GM18502 (cell line): ENCODE measurements at regions not wholly inside any gene's neighbourhood (a gene's known extent, or its start where the extent isn't known, plus 50 kb on each side); places are given as distances from the start of the nearest gene placed in this dataset.
"Not testable (repeated sequence)": the region's sequence is repeated elsewhere in the genome, so short reads cannot be mapped to it uniquely, and the experiment has no call there.

Experiments used
- ATAC-seq: cut with Tn5 transposase; IDR thresholded peaks from one replicate; pipeline ENCODE4 v1.9.1; 2021; ENCODE audit warnings: mild to moderate bottlenecking; ENCODE audit not compliant: unreplicated experiment, poor library complexity

DNA sequence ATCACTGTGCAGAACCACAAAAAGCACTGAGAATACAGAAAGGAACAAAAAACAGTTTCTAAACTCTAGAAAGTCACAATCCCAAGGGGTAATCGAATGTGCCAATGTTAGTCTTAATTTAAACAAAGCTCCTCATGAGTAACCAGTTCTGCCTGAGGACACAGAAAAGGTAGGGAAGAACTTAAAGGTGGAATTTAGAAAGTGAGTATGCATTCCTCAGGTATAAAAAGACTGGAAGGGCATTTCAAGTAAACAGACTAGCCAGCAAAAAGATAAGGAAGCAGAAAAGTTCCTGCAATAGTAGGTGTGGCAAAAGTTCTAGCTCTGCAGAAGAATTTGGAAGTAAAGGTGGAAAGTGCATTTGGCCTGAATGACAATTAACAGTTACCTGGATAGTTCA lies 84.6 kb upstream of the DLX6 start:
- ATAC-seq, result no peak

DNA sequence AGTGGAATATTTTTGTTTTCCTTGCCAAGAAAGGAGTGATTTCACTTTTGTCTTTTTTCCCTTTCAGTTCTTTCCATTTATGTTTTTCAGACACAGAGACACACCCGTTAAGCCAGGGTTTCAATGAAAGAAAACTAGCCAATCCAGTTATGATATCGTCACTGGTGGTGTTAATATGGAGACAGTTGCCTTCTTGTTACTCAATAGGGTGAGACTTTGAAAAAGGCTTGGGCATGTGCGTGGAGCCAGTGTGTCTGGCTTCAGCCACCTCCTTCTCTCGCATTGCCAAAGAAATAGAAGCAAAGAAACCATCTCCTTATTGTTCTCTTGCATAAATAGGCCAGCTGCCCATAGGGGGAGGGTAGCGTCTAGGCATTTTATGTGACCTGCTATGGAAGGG lies 84.1 kb upstream of the DLX6 start:
- no peak for ATAC-seq

DNA sequence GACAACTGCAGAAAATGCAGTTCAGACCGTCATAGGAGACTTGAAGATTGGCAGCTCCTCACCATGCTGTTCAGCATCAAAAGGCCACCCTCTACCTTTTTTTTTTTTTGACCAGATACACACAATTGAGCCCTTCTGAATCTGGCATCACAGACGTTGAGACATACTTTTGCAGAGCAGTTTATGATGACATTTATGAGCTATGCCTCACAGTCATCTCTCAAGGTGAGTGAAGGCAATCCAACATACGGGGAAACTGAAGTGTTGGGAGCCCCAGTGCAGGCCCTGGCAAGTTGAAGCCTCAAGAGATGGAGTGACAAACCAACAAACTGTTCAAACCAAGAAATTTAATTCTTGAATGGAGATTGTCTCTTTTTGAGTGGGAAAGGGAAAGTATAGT lies 83.6 kb upstream of the DLX6 start:
- ATAC-seq, result no peak

DNA sequence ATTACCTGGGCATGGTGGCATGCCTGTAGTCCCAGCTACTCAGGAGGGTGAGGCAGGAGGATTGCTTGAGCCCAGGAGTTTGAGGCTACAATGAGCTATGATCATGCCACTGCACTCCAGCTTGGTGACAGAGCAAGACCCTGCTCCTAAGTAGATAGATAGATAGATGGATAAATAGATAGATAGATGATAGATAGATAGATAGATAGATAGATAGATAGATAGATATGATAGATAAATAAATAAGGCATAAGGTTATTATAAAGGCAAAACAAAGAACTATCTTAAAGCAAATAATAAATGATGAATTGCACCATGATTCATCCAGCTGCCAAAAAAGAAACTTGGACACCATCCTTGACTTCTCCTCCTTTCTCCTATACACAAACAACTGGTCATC lies 82.0 kb upstream of the DLX6 start:
- not testable (repeated sequence) for ATAC-seq

DNA sequence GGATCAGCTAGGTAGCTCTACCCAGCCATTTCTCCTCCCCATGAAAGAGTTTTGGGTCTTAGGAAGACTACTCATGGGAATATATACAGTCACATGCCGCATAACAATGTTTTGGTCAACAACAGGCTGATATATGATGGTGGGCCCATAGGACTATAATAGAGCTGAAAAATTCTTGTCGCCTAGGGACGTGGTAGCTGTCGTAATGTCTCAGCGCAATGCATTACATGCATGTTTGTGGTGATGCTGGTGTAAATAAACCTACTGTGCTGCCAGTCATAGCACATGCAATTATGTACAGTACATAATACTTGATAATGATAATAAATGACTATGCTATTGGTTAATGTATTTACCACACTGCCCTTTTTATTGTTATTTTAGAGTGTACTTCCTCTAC lies 78.2 kb upstream of the DLX6 start:
- ATAC-seq, result no peak

DNA sequence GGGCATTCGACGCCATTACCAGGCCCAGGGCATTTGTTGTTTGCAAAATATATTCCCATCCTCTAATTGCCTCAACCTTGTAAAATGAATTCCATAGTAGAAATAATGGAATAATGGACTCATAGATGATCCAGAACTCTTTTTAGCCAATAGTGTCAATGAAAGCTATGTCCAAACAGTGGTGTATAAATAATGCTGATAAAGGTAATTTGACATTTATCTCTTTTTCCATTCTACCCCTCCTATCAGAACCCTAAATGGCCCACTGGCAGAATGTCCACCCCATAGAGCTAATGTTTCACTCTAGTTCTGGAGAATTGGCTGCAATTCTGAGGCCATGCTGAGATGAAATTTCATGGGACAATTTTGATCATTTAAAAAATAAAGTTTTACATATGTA lies 76.4 kb upstream of the DLX6 start:
- ATAC-seq, result no peak

DNA sequence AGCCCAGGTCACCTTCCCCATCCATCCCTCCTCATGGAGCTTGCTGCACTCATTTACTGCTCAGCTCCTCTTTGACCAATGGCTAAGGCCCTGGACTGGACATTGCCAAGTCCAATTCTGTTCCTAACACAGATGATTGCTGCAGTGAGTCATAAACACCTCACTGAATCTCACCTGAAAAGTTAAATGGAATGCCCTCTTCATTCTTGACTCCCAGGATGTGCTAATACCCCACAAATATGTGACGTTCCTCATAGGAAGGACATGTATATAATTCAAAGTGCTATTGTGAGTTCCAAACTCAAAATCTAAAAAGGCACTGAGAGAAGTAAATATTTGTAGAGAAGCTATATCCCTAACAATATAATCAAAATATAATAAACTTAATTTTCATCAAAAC lies 73.5 kb upstream of the DLX6 start:
- no peak for ATAC-seq

DNA sequence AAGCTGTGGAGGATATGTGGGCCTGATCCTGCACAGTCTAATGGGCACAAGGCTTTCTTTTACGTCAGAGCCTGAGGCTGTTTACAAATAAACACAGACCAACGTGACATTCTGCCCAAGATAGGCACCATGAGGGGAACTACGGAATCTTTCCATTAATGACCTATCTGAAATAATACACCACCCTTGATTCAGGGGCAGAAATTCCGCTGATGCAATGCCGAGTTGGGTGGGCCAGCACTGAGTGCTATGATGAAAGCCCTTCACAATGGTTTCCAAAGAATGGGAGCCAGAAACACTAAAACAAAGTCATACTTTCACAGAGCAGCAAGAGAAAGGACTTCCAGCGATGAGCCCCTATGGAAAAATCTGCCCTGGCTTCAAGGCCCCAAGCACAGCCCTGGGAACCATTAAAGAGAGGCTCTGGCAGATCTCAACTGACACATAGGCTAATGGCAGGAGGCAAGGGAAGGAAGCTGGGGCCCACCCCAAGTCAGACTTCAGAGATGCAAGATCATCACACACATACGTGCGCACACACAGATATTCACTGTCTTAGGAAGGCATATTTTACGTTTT lies 72.2 kb upstream of the DLX6 start:
- no peak for ATAC-seq

- ATAC-seq, result no peak
Observed at GRCh38 chr7:96936621-96937020, 68.7 kb upstream of the DLX6 start.

GRCh38 chr7:96942112-96942511 lies 63.2 kb upstream of the DLX6 start:
- ATAC-seq, result no peak

DNA sequence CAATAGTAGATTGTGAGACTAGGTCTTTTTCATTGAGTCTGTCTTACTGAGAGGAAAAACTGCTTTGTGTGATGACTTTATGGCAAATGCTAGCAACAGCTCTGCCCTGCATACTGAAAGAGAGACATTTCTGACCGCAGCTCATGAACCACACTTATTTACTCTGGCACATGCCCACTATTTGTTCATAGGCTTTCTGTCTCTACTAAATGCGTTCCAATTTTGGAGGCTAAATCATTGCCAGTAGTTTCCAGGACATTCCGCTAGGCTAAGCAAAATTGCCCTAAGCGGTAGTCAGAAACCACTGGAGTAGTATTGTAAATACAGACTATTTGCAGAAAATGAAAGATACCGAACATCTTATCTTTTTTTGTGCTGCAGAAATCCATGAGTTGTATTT lies 55.6 kb upstream of the DLX6 start:
- no peak for ATAC-seq

GRCh38 chr7:96952974-96953391 lies 52.4 kb upstream of the DLX6 start:
- no peak for ATAC-seq

- no peak for ATAC-seq
Observed at GRCh38 chr7:96953676-96954513, 51.5 kb upstream of the DLX6 start.
